HCT116 (cell line): ENCODE measurements at regions not wholly inside any gene's neighbourhood (a gene's known extent, or its start where the extent isn't known, plus 50 kb on each side); places are given as distances from the start of the nearest gene placed in this dataset.

Experiments
- ATAC-seq: fragments of 200-7000 bp; cut with Tn5 transposase; 2 replicates; pipeline ENCODE4 v1.9.1; 2020; ENCODE audit warnings: mild to moderate bottlenecking, moderate library complexity
- BruUV-seq: library from RNA; stranded (reverse); fragments of 400-500 nt; replicated peaks from 2 replicates; lab custom pipeline; 2021; lab: Mats Ljungman, UMichigan
- CTCF ChIA-PET: fragments of 300-600 bp; sonication (Branson Sonifier 250); formaldehyde crosslinking; loops from one replicate; lab custom pipeline; 2021; ENCODE audit warnings: antibody characterized with exemption; lab: Charles Lee
- POLR2A ChIA-PET: fragments of 300-600, 350-600 bp; sonication (Branson Sonifier 250); formaldehyde crosslinking; loops from one replicate; lab custom pipeline; 2021; ENCODE audit warnings: antibody characterized with exemption; lab: Charles Lee
- RAD21 ChIA-PET, 2 experiments: fragments of 300-600 bp; sonication (Branson Sonifier 250); formaldehyde crosslinking; loops; one replicate each; lab custom pipeline; 2023; ENCODE audit warnings: low total read pairs in 2 of 2; ENCODE audit not compliant: uncharacterized antibody in 2 of 2, unreplicated experiment in 2 of 2, low non-redundant PET in 1 of 2; lab: Charles Lee
- DNase-seq: peaks from one replicate; pipeline ENCODE4 v3.0.0-alpha.2; 2010; ENCODE audit warnings: low read depth, low spot score
- H2AFZ ChIP-seq: fragments of 200-600 bp; shearing (Covaris generic), sonication (generic); 2 replicates; pipeline ENCODE4 v1.6.1; 2017; ENCODE audit warnings: low read depth, mixed run types, mixed read lengths, antibody characterized with exemption, low read length; ENCODE audit not compliant: poor library complexity, severe bottlenecking
- H3K27ac ChIP-seq: 2 replicates; pipeline ENCODE4 v1.5.1; 2012; ENCODE audit warnings: low read depth, low read length
- H3K27me3 ChIP-seq: fragments of 200-600 bp; sonication (generic); 2 replicates; pipeline ENCODE4 v1.6.1; 2016; ENCODE audit warnings: mixed run types, low read length, mixed read lengths; ENCODE audit not compliant: insufficient read depth
- H3K36me3 ChIP-seq, 2 experiments: fragments of 200-500 bp in 1 of 2; fragments of 200-600 bp in 1 of 2; sonication (Bioruptor generic) in 1 of 2; sonication (generic) in 1 of 2; 2 replicates each; pipeline versions ENCODE4 v1.5.1 to v1.6.1; 2014 to 2016; ENCODE audit warnings: low read length in 2 of 2, inconsistent platforms in 1 of 2, mixed read lengths in 1 of 2, mixed run types in 1 of 2; ENCODE audit not compliant: insufficient read depth in 2 of 2, control insufficient read depth in 1 of 2
- H3K4me1 ChIP-seq, 2 experiments: fragments of 200-600 bp in 1 of 2; sonication (generic) in 1 of 2; 2 replicates each; pipeline versions ENCODE4 v1.5.1 to v1.6.1; 2012 to 2017; ENCODE audit warnings: low read length in 2 of 2, inconsistent platforms in 1 of 2, mild to moderate bottlenecking in 1 of 2, mixed read lengths in 1 of 2, mixed run types in 1 of 2, moderate library complexity in 1 of 2; ENCODE audit not compliant: insufficient read depth in 2 of 2, control insufficient read depth in 1 of 2
- H3K4me2 ChIP-seq: fragments of 200-600 bp; sonication (generic); 2 replicates; pipeline ENCODE4 v1.6.1; 2017; ENCODE audit warnings: mixed run types, low read length, mixed read lengths
- H3K4me3 ChIP-seq, 2 experiments: fragments of 200-600 bp in 1 of 2; sonication (generic) in 1 of 2; replicated peaks in 1 of 2; 2 replicates each; pipeline ENCODE4 v1.5.1; 2011 to 2016; ENCODE audit warnings: low read length in 2 of 2, control low read depth in 1 of 2, low read depth in 1 of 2, mild to moderate bottlenecking in 1 of 2, mixed read lengths in 1 of 2, mixed run types in 1 of 2
- H3K79me2 ChIP-seq: fragments of 200-600 bp; sonication (generic); 2 replicates; pipeline ENCODE4 v1.6.1; 2017; ENCODE audit warnings: mild to moderate bottlenecking, mixed run types, low read length, moderate library complexity, mixed read lengths; ENCODE audit not compliant: insufficient read depth
- H3K9ac ChIP-seq: fragments of 200-600 bp; sonication (generic); 2 replicates; pipeline ENCODE4 v1.6.1; 2016; ENCODE audit warnings: low read length, mixed read lengths
- H3K9me2 ChIP-seq: fragments of 200-600 bp; sonication (generic), shearing (Covaris generic); 2 replicates; pipeline ENCODE4 v1.6.1; 2017; ENCODE audit warnings: mixed run types, mild to moderate bottlenecking, moderate library complexity; ENCODE audit not compliant: insufficient read depth
- H3K9me3 ChIP-seq, 2 experiments: fragments of 200-500 bp in 1 of 2; fragments of 200-600 bp in 1 of 2; sonication (Bioruptor generic) in 1 of 2; sonication (generic) in 1 of 2; 2 replicates each; pipeline ENCODE4 v1.6.1; 2014 to 2017; ENCODE audit warnings: low read length in 2 of 2, mixed read lengths in 2 of 2, inconsistent platforms in 1 of 2, low read depth in 1 of 2, mild to moderate bottlenecking in 1 of 2, mixed run types in 1 of 2, moderate library complexity in 1 of 2; ENCODE audit not compliant: control insufficient read depth in 1 of 2, insufficient read depth in 1 of 2
- H4K20me1 ChIP-seq: fragments of 200-600 bp; sonication (generic), shearing (Covaris generic); 2 replicates; pipeline ENCODE4 v1.6.1; 2017; ENCODE audit warnings: mixed run types, mild to moderate bottlenecking, moderate library complexity; ENCODE audit not compliant: insufficient read depth
- ATF3 ChIP-seq: IDR thresholded peaks from 2 replicates; pipeline ENCODE4 v1.6.1; 2012
- CEBPB ChIP-seq: IDR thresholded peaks from 2 replicates; pipeline ENCODE4 v1.6.1; 2012; ENCODE audit warnings: low read depth
- EGR1 ChIP-seq: IDR thresholded peaks from 2 replicates; pipeline ENCODE4 v1.6.1; 2012; ENCODE audit warnings: low read depth
- ELF1 ChIP-seq: IDR thresholded peaks from 2 replicates; pipeline ENCODE4 v1.6.1; 2012; ENCODE audit warnings: low read depth, borderline replicate concordance
- FOSL1 ChIP-seq: IDR thresholded peaks from 2 replicates; pipeline ENCODE4 v1.6.1; 2012; ENCODE audit warnings: low read depth
- RAD21 ChIP-seq: IDR thresholded peaks from 2 replicates; pipeline ENCODE4 v1.6.1; 2012; ENCODE audit warnings: low read depth, mild to moderate bottlenecking
- SIN3A ChIP-seq: IDR thresholded peaks from 2 replicates; pipeline ENCODE4 v1.6.1; 2012; ENCODE audit warnings: low read depth
- ZFX ChIP-seq: fragments of 450-650 bp; IDR thresholded peaks from 2 replicates; pipeline ENCODE4 v1.6.1; 2017
- intact Hi-C: fragments of 100-400 bp; cut with micrococcal nuclease; formaldehyde crosslinking; loops from 2 replicates; pipeline ENCODE4 v1.10.0; 2022
- TF ChIP-seq, protein P1 (sequence below): IDR thresholded peaks from 2 replicates; pipeline ENCODE4 v1.6.1; 2012; ENCODE audit warnings: low read depth

DNA sequence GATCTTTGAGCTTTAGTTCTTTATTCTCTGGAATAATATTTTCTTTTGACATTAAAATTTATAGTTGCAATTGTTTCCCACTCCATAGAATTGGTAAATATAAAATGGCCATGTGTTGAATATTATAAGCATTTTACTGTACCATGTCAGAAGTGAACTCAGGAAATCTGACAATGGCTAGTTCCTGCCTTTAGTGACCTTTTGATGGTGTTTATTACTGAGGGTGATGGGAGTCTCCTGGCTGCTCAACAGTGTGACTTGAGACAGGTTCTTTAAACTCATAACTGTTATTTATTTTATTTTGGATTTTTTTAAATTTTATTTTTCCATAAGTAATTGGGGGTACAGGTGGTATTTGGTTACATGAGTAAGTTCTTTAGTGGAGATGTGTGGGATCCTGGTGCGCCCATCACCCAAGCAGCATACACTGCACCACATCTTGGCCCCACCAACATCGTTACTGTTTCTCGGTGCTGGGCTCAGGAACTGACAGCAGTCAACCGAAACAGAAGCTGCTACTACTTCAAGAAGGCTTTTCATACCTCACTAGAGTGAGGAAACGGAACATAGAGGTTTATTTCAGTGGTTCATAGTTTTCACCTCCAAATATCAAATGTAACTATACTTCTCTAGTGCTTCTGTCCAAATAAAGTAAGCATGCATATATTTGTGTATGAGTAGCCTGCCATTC is 90.4 kb downstream of the PLEKHG1 start:
- ChIA-PET POLR2A (no interaction called here), CTCF (no interaction called here), RAD21 (no interaction called here)
- H3K4me2 ChIP-seq, result no peak overlapping the region
- no peak overlapping the region for H3K4me3 ChIP-seq
- H4K20me1 ChIP-seq, result no peaks in the 10 kb centered on the region
- no peaks in the 10 kb centered on the region for H3K9me2 ChIP-seq
- H3K4me1 ChIP-seq, result peaks cover 0 to 10% of the 10 kb centered on the region in 2 experiments; a peak in 2 of 4 replicates
- no peaks in the 10 kb centered on the region for H3K36me3 ChIP-seq
- BruUV-seq, result no TSS peak
- no peaks in the 10 kb centered on the region for H3K27me3 ChIP-seq
- DNase-seq (no peak), ATAC-seq (no peak)
- H3K9me3 ChIP-seq, result no peaks in the 10 kb centered on the region
- H3K79me2 ChIP-seq, result no peaks in the 10 kb centered on the region
- no peak overlapping the region for H3K9ac ChIP-seq
- H2AFZ ChIP-seq, result no peak overlapping the region
- TF ChIP-seq ATF3 (no peak), ELF1 (no peak), FOSL1 (no peak), RAD21 (no peak), CEBPB (no peak), ZFX (no peak), EGR1 (no peak), SIN3A (no peak)
- TF ChIP-seq, protein P1, sequence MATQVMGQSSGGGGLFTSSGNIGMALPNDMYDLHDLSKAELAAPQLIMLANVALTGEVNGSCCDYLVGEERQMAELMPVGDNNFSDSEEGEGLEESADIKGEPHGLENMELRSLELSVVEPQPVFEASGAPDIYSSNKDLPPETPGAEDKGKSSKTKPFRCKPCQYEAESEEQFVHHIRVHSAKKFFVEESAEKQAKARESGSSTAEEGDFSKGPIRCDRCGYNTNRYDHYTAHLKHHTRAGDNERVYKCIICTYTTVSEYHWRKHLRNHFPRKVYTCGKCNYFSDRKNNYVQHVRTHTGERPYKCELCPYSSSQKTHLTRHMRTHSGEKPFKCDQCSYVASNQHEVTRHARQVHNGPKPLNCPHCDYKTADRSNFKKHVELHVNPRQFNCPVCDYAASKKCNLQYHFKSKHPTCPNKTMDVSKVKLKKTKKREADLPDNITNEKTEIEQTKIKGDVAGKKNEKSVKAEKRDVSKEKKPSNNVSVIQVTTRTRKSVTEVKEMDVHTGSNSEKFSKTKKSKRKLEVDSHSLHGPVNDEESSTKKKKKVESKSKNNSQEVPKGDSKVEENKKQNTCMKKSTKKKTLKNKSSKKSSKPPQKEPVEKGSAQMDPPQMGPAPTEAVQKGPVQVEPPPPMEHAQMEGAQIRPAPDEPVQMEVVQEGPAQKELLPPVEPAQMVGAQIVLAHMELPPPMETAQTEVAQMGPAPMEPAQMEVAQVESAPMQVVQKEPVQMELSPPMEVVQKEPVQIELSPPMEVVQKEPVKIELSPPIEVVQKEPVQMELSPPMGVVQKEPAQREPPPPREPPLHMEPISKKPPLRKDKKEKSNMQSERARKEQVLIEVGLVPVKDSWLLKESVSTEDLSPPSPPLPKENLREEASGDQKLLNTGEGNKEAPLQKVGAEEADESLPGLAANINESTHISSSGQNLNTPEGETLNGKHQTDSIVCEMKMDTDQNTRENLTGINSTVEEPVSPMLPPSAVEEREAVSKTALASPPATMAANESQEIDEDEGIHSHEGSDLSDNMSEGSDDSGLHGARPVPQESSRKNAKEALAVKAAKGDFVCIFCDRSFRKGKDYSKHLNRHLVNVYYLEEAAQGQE, result no peak
- no peak overlapping the region for H3K27ac ChIP-seq
- intact Hi-C loops, result no loop called here
